Hepatocyte (in vitro differentiated cells): ENCODE measurements at regions not wholly inside any gene's neighbourhood (a gene's known extent, or its start where the extent isn't known, plus 50 kb on each side); places are given as distances from the start of the nearest gene placed in this dataset.

Experiments
- EZH2 ChIP-seq: fragments of 200-600 bp; sonication (generic); IDR thresholded peaks from 2 replicates; pipeline ENCODE4 v1.6.1; 2016; ENCODE audit warnings: antibody characterized with exemption, mild to moderate bottlenecking, borderline replicate concordance
- TF ChIP-seq, protein P1 (sequence below): fragments of 200-600 bp; sonication (generic); IDR thresholded peaks from 2 replicates; pipeline ENCODE4 v1.5.1; 2016; ENCODE audit warnings: antibody characterized with exemption, mild to moderate bottlenecking; ENCODE audit not compliant: poor library complexity

DNA sequence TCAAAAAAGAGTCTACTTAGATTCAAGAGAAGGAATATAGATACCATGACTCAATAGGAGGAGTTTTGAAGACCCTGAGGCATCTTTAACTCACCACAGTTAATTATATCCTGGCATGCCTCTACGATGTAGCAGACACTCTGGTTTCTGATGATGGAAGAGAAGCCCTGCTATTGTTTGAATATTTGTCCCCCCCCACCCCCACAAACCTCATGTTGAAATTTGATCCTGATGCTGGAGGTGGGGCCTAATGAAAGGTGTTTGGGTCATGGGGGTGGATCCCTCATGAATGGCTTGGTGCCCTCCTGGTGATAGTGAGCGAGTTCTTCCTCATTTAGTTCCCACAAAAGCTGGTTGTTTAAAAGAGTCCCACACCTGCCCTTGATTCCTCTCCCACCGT, 147.9 kb upstream of the TBCA start:
- TF ChIP-seq, protein P1, sequence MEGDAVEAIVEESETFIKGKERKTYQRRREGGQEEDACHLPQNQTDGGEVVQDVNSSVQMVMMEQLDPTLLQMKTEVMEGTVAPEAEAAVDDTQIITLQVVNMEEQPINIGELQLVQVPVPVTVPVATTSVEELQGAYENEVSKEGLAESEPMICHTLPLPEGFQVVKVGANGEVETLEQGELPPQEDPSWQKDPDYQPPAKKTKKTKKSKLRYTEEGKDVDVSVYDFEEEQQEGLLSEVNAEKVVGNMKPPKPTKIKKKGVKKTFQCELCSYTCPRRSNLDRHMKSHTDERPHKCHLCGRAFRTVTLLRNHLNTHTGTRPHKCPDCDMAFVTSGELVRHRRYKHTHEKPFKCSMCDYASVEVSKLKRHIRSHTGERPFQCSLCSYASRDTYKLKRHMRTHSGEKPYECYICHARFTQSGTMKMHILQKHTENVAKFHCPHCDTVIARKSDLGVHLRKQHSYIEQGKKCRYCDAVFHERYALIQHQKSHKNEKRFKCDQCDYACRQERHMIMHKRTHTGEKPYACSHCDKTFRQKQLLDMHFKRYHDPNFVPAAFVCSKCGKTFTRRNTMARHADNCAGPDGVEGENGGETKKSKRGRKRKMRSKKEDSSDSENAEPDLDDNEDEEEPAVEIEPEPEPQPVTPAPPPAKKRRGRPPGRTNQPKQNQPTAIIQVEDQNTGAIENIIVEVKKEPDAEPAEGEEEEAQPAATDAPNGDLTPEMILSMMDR = no peak
- TF ChIP-seq EZH2 = no peak
